HFFc6 (cell line): ENCODE measurements at regions not wholly inside any gene's neighbourhood (a gene's known extent, or its start where the extent isn't known, plus 50 kb on each side); places are given as distances from the start of the nearest gene placed in this dataset.

ENCODE experiments used
- DNase-seq: peaks from one replicate; pipeline ENCODE4 v3.0.0-alpha.2; 2018
- H3K27ac Mint-ChIP-seq: 2 replicates; pipeline ENCODE4 v1.8.0; 2020; ENCODE audit warnings: mild to moderate bottlenecking, mixed read lengths
- H3K27me3 Mint-ChIP-seq: 2 replicates; pipeline ENCODE4 v1.8.0; 2021; ENCODE audit warnings: mild to moderate bottlenecking, moderate library complexity, mixed read lengths; ENCODE audit not compliant: insufficient read depth
- H3K36me3 Mint-ChIP-seq: 2 replicates; pipeline ENCODE4 v1.8.0; 2021; ENCODE audit warnings: low read depth, mixed read lengths
- H3K4me1 Mint-ChIP-seq: 2 replicates; pipeline ENCODE4 v1.8.0; 2020; ENCODE audit warnings: low read depth, mixed read lengths
- H3K4me3 Mint-ChIP-seq: 2 replicates; pipeline ENCODE4 v1.8.0; 2020; ENCODE audit warnings: mild to moderate bottlenecking, moderate library complexity, mixed read lengths
- H3K9me3 Mint-ChIP-seq: 2 replicates; pipeline ENCODE4 v1.8.0; 2020; ENCODE audit warnings: mild to moderate bottlenecking, mixed read lengths
- TF ChIP-seq, protein P1 (sequence below): fragments of 200-600 bp; sonication (generic); IDR thresholded peaks from 2 replicates; pipeline ENCODE4 v1.5.0; 2021; ENCODE audit warnings: antibody characterized with exemption, mild to moderate bottlenecking

DNA sequence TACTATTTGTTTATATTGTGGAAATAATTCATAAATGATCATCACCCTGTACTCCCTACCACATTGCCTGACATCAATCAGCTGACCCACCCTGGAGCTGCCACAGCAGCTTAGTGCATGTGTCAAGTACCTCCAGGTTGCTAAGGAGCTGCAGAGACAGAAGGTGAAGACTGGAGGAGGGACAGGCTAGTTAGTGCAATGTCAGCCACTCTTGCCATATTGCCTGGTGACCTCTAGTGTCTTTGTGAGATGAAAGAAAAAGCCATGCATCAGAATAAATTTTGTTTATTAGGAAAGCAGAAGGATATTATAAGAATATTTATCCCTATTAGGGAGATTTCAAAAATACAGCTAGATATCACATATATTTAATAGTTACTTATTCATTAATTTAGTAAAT lies 243.9 kb upstream of the FAT4 start:
- H3K27me3 Mint-ChIP-seq, result no peaks in the 10 kb centered on the region; the same call in 1 of the 2 replicates
- H3K36me3 Mint-ChIP-seq, result no peaks in the 10 kb centered on the region
- H3K4me1 Mint-ChIP-seq, result 0 out of 2 replicates have a peak, but pooled peaks cover 3% of the 10 kb centered on the region
- no peak overlapping the region for H3K4me3 Mint-ChIP-seq
- DNase-seq, result no peak
- TF ChIP-seq, protein P1, sequence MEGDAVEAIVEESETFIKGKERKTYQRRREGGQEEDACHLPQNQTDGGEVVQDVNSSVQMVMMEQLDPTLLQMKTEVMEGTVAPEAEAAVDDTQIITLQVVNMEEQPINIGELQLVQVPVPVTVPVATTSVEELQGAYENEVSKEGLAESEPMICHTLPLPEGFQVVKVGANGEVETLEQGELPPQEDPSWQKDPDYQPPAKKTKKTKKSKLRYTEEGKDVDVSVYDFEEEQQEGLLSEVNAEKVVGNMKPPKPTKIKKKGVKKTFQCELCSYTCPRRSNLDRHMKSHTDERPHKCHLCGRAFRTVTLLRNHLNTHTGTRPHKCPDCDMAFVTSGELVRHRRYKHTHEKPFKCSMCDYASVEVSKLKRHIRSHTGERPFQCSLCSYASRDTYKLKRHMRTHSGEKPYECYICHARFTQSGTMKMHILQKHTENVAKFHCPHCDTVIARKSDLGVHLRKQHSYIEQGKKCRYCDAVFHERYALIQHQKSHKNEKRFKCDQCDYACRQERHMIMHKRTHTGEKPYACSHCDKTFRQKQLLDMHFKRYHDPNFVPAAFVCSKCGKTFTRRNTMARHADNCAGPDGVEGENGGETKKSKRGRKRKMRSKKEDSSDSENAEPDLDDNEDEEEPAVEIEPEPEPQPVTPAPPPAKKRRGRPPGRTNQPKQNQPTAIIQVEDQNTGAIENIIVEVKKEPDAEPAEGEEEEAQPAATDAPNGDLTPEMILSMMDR, result no peak
- no peak overlapping the region for H3K27ac Mint-ChIP-seq
- no peaks in the 10 kb centered on the region for H3K9me3 Mint-ChIP-seq

DNA sequence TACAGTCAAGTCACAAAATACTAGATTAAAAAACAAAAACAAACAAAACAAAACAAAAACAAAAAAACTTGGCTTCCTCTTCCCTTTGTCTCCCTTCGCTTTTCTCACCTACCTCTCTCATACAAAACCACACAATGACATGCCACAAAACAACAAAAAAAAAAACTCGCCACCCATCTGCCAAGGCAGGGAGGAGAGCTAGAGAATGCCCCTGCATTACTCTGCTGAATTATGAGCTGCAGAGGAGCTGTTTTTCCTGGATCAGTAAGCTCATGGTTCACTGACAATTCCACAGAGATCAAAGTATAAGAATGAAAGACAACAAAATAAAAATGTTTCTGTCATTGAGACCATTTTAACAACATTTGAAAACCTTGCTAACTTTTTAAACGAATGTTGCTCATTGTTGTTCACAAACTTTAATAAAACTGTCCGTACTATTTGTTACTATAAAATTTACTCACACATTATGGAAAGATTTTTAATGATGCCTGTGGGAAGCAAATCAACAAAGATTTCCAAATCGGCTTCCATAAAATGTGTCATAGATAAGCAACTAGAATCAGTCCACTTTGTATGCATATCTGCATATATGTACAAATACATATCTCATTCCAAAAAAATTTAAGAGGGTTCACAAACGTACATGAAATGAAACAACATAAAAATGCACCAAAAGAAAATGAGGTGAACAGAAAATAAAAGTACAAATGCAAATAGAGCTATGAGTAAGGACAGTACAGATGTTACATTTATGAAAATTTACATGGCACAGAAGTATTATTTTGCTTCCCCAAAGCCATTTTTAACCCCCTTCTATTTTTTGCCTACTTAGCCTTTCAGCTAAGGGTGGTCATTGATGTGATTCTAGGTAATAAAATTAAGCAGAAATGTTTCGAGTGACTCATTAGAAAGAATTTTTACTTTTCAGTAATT lies 252.4 kb upstream of the FAT4 start:
- Mint-ChIP-seq H3K4me3 (no peak overlapping the region), H3K27ac (no peak overlapping the region), H3K36me3 (no peaks in the 10 kb centered on the region), H3K27me3 (no peaks in the 10 kb centered on the region; the same call in none of the 2 replicates), H3K9me3 (no peaks in the 10 kb centered on the region; the same call in 1 of the 2 replicates), H3K4me1 (peaks cover 15% of the 10 kb centered on the region)
- DNase-seq, result no peak
- TF ChIP-seq, protein P1, result no peak

GRCh38 chr4:125060376-125060775 lies 254.4 kb upstream of the FAT4 start:
- no peaks in the 10 kb centered on the region; the same call in 1 of the 2 replicates for H3K9me3 Mint-ChIP-seq

GRCh38 chr4:125049711-125050110 lies 265.0 kb upstream of the FAT4 start:
- Mint-ChIP-seq H3K36me3 (no peaks in the 10 kb centered on the region), H3K27me3 (no peaks in the 10 kb centered on the region), H3K4me3 (no peak overlapping the region), H3K27ac (no peak overlapping the region), H3K9me3 (no peaks in the 10 kb centered on the region), H3K4me1 (peaks cover 8% of the 10 kb centered on the region)
- TF ChIP-seq, protein P1, result no peak
- DNase-seq, result no peak

More at GRCh38 chr4:125060376-125060775, 254.4 kb upstream of the FAT4 start:
- Mint-ChIP-seq H3K36me3 (no peaks in the 10 kb centered on the region), H3K4me1 (peaks cover 15% of the 10 kb centered on the region), H3K4me3 (no peak overlapping the region), H3K27me3 (no peaks in the 10 kb centered on the region; the same call in none of the 2 replicates), H3K27ac (no peak overlapping the region)
- no peak for DNase-seq
- TF ChIP-seq, protein P1, result no peak

DNA sequence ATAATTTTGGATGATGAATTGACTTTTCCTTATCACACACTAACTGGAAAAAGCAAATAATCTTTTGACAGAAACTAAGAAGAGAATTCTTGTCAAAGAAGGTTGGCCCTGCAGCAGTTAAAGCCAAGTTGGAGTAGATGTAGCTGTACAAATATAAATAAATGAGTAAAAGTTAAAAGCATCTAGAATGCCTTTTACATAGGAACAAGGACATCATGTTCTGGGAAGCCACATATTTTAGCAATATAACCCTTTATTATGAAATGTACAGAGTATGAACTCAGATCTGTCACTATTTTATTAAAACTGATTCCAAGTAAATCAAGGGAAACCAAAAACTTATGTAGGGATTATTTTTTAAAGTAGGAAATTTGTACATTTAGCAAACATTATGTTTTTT lies 269.4 kb upstream of the FAT4 start:
- H3K4me1 Mint-ChIP-seq, result peaks cover 19% of the 10 kb centered on the region
- H3K27ac Mint-ChIP-seq, result no peak overlapping the region
- DNase-seq, result no peak
- TF ChIP-seq, protein P1, result no peak
- H3K27me3 Mint-ChIP-seq, result no peaks in the 10 kb centered on the region
- H3K9me3 Mint-ChIP-seq, result no peaks in the 10 kb centered on the region
- no peak overlapping the region for H3K4me3 Mint-ChIP-seq
- no peaks in the 10 kb centered on the region for H3K36me3 Mint-ChIP-seq
